Brain microvascular endothelial cell (primary cell): ENCODE measurements at regions not wholly inside any gene's neighbourhood (a gene's known extent, or its start where the extent isn't known, plus 50 kb on each side); places are given as distances from the start of the nearest gene placed in this dataset.

Source experiments
- DNase-seq: peaks from one replicate; pipeline ENCODE4 v3.0.0-alpha.2; 2020
- H3K27ac ChIP-seq: fragments of 250-450 bp; sonication (Bioruptor Pico); 2 replicates; pipeline ENCODE4 v1.5.1; 2020; ENCODE audit warnings: mild to moderate bottlenecking, moderate library complexity
- H3K27me3 ChIP-seq: fragments of 250-450 bp; sonication (Bioruptor Pico); replicated peaks from 2 replicates; pipeline ENCODE4 v1.5.1; 2020; ENCODE audit warnings: mild to moderate bottlenecking
- H3K36me3 ChIP-seq: fragments of 250-450 bp; sonication (Bioruptor Pico); replicated peaks from 2 replicates; pipeline ENCODE4 v1.5.1; 2020; ENCODE audit warnings: mild to moderate bottlenecking
- H3K4me3 ChIP-seq: 2 replicates; pipeline ENCODE4 v1.5.1; 2011; ENCODE audit warnings: low read depth, mild to moderate bottlenecking, control low read depth, low read length, moderate library complexity
- CTCF ChIP-seq: IDR thresholded peaks from 2 replicates; pipeline ENCODE4 v1.5.1; 2011; ENCODE audit warnings: low read depth, mild to moderate bottlenecking, moderate library complexity, low read length, control low read depth, inconsistent platforms; ENCODE audit errors: missing control alignments
- in situ Hi-C: cut with HindIII; loops from 2 replicates; pipeline ENCODE4 v1.10.0; 2017; ENCODE audit warnings: low sequenced_read_pairs, low pct_ligation_motif_present

DNA sequence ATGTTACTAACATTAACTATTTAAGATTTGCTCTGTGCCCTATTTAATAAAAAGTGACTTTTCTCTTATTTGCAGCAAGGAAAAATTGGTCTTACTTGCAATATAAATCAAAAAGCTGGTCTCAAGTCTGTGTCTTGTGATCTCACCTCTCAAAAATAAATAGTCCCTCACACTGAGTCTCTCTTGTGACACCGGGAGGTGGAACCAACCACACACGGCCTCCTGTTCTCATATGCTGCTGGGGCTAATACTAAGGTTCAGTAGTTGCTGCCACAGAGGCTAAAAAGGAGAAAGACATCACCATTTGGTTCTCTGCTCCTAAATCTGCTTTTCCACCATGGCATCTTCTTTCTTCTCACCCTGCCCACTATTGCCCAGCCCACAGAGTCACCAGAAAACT, 175.8 kb upstream of the FTMT start:
- Histone ChIP-seq H3K27ac (no peak overlapping the region), H3K4me3 (no peak overlapping the region), H3K27me3 (no peaks in the 10 kb centered on the region), H3K36me3 (no peaks in the 10 kb centered on the region)
- TF ChIP-seq CTCF = no peak
- no peak for DNase-seq
- in situ Hi-C loops = no loop called here

DNA sequence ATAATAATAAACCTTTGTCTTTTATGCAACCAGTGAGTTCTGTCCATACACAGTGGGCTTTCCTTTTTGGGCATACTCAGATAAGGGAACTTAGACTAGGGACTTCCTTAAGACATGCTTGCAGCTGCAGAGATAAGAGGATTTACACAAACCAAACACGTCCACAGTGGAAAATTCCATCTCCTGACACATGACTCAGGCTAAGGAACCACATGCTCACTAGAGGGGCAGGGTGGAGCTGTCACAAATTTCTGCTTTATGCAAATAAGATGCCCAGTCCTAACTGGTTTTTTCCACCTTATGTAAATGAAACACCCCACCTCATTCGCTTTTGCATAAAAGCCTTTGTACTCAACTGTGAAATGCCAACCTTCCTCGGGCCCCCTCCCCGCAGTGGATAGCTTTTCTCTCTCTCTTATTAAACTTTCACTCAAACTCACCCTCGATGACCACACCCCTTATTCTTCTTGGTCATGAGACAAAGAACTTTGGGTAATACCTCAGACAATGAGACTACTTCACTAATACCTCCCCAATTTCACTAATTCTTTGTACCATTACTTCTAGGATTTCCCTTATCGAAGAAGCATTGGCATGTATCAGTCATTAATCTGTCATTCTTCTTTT, 170.3 kb upstream of the FTMT start:
- in situ Hi-C loops = no loop called here
- Histone ChIP-seq H3K27ac (no peak overlapping the region), H3K4me3 (no peak overlapping the region), H3K27me3 (no peaks in the 10 kb centered on the region), H3K36me3 (no peaks in the 10 kb centered on the region)
- no peak for DNase-seq
- TF ChIP-seq CTCF = no peak

DNA sequence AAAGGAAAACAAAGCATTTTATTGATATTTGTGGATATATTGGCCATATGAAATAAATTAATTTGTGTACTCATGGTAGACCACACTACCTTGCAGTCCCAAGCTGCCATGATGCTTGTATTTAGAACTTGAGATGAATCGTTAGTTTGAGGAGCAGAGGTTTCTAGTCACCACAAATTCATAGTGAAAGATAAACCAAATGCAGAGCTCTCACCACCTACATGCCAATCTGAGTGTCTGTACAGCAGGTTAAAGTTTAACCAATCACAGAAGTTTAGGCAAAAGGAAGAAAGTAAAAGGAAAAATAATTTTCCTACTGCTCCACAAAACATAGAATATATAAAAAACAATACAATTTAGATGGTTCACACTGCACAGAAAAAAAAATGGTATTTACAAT, 163.6 kb upstream of the FTMT start:
- H3K27ac ChIP-seq = no peak overlapping the region
- DNase-seq = no peak
- H3K36me3 ChIP-seq = no peaks in the 10 kb centered on the region
- no peaks in the 10 kb centered on the region for H3K27me3 ChIP-seq
- no peak overlapping the region for H3K4me3 ChIP-seq
- in situ Hi-C loops = no loop called here
- no peak for TF ChIP-seq CTCF

GRCh38 chr5:121688781-121689180, 162.9 kb upstream of the FTMT start:
- in situ Hi-C loops = no loop called here
- no peak for TF ChIP-seq CTCF
- no peaks in the 10 kb centered on the region for H3K27me3 ChIP-seq
- H3K27ac ChIP-seq = no peak overlapping the region
- no peaks in the 10 kb centered on the region for H3K36me3 ChIP-seq
- H3K4me3 ChIP-seq = no peak overlapping the region
- no peak for DNase-seq

DNA sequence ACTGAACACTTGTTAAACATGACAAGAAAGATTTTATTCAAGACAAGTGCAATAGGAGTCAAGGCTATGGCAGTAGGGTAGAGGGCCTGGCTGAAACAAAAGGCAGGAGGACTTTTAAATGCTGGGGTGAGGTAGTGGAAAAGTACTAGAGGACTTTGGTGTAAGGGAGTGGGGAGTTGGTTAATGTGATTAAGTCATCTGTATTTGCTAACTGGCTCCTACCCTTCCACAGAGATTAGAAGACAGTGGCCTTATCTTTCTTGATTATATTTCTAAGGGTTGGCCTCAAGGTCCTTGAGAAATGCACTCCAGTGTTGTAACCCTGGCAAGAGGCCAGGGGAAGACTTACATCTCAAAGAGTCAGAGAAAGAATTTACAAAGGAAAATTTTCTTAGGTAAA, 160.2 kb upstream of the FTMT start:
- no peak overlapping the region for H3K4me3 ChIP-seq
- no peak overlapping the region for H3K27ac ChIP-seq
- in situ Hi-C loops = no loop called here
- H3K27me3 ChIP-seq = no peaks in the 10 kb centered on the region
- no peak for TF ChIP-seq CTCF
- no peaks in the 10 kb centered on the region for H3K36me3 ChIP-seq
- DNase-seq = no peak

DNA sequence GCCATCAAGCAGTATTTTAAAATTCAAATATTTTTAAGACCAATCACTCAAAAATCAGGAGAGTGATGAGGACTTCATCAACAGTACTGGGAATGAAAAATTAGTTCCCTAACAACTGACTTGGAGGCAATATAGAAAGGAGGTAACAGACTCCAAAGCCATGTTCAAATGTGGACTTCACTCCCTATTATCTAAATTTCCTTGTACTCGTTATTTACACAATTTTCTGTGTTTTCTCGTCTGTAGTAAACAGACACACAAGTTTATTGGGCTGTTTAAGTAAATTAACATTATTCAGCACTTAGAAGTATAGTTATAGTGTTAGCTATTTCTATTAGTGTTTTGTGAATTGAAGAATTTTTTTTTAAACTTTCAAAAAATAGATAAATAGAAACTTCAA, 159.5 kb upstream of the FTMT start:
- DNase-seq = no peak
- no peaks in the 10 kb centered on the region for H3K27me3 ChIP-seq
- H3K36me3 ChIP-seq = no peaks in the 10 kb centered on the region
- no peak for TF ChIP-seq CTCF
- in situ Hi-C loops = no loop called here
- H3K27ac ChIP-seq = no peak overlapping the region
- H3K4me3 ChIP-seq = no peak overlapping the region
